HAP-1 (cell line): ENCODE measurements at regions not wholly inside any gene's neighbourhood (a gene's known extent, or its start where the extent isn't known, plus 50 kb on each side); places are given as distances from the start of the nearest gene placed in this dataset.

Experiments
- DNase-seq, 2 experiments: peaks; one replicate each; pipeline ENCODE4 v3.0.0-alpha.2; 2016 to 2020; ENCODE audit warnings: low spot score in 2 of 2
- H3K27me3 ChIP-seq: fragments of 250-450 bp; sonication (Bioruptor Pico); 2 replicates; pipeline ENCODE4 v1.5.1; 2020; ENCODE audit warnings: low read depth, mild to moderate bottlenecking, moderate library complexity
- H3K36me3 ChIP-seq: fragments of 250-450 bp; sonication (Bioruptor Pico); replicated peaks from 2 replicates; pipeline ENCODE4 v1.5.1; 2020; ENCODE audit warnings: mild to moderate bottlenecking
- H3K4me1 ChIP-seq: fragments of 250-450 bp; sonication (Bioruptor Pico); 2 replicates; pipeline ENCODE4 v1.5.1; 2020; ENCODE audit warnings: mild to moderate bottlenecking
- H3K4me3 ChIP-seq: fragments of 250-450 bp; sonication (Bioruptor Pico); 2 replicates; pipeline ENCODE4 v1.5.1; 2020; ENCODE audit warnings: mild to moderate bottlenecking, moderate library complexity
- H3K9me3 ChIP-seq: fragments of 250-450 bp; sonication (Bioruptor Pico); 2 replicates; pipeline ENCODE4 v1.5.1; 2020; ENCODE audit warnings: mild to moderate bottlenecking, moderate library complexity
- in situ Hi-C: fragments of 300-500 bp; cut with MboI; formaldehyde crosslinking; loops from 3 replicates; pipeline ENCODE4 v1.14.3; 2020; ENCODE audit warnings: low sequenced_read_pairs, inconsistent platforms, mixed read lengths

- Histone ChIP-seq H3K4me3 (no peak overlapping the region), H3K36me3 (no peaks in the 10 kb centered on the region), H3K27me3 (no peaks in the 10 kb centered on the region), H3K4me1 (peaks cover 6% of the 10 kb centered on the region), H3K9me3 (no peaks in the 10 kb centered on the region)
- no peak for DNase-seq
- in situ Hi-C loops = no loop called here
Observed at GRCh38 chr17:77370586-77370985, 229.8 kb downstream of the SEC14L1 start.

GRCh38 chr17:77371117-77371887 is 230.5 kb downstream of the SEC14L1 start:
- H3K36me3 ChIP-seq = no peaks in the 10 kb centered on the region
- no peaks in the 10 kb centered on the region for H3K9me3 ChIP-seq
- no peak for DNase-seq
- in situ Hi-C loops = no loop called here
- no peaks in the 10 kb centered on the region for H3K27me3 ChIP-seq
- no peak overlapping the region for H3K4me3 ChIP-seq
- H3K4me1 ChIP-seq = peaks cover 6% of the 10 kb centered on the region

GRCh38 chr17:77371888-77372443 is 231.2 kb downstream of the SEC14L1 start:
- Histone ChIP-seq H3K9me3 (no peaks in the 10 kb centered on the region), H3K36me3 (no peaks in the 10 kb centered on the region), H3K4me1 (peaks cover 6% of the 10 kb centered on the region), H3K27me3 (no peaks in the 10 kb centered on the region), H3K4me3 (no peak overlapping the region; the same call in 1 of the 2 replicates)
- no peak for DNase-seq
- in situ Hi-C loops = no loop called here

- Histone ChIP-seq H3K36me3 (no peaks in the 10 kb centered on the region), H3K9me3 (no peaks in the 10 kb centered on the region), H3K4me1 (peaks cover 6% of the 10 kb centered on the region), H3K4me3 (peak overlapping the region; percentile 15), H3K27me3 (no peaks in the 10 kb centered on the region)
- peak; percentile 29 to 63 for DNase-seq
- in situ Hi-C loops = no loop called here
Observed at GRCh38 chr17:77372444-77373298, 231.9 kb downstream of the SEC14L1 start.

GRCh38 chr17:77373299-77374169 is 232.8 kb downstream of the SEC14L1 start:
- DNase-seq = no peak

GRCh38 chr17:77374170-77374936 is 233.6 kb downstream of the SEC14L1 start:
- Histone ChIP-seq H3K27me3 (no peaks in the 10 kb centered on the region), H3K36me3 (no peaks in the 10 kb centered on the region), H3K4me1 (peaks cover 6% of the 10 kb centered on the region), H3K4me3 (no peak overlapping the region), H3K9me3 (no peaks in the 10 kb centered on the region)
- no peak for DNase-seq
- in situ Hi-C loops = no loop called here

More at GRCh38 chr17:77373299-77374169, 232.8 kb downstream of the SEC14L1 start:
- no peaks in the 10 kb centered on the region for H3K9me3 ChIP-seq
- no peaks in the 10 kb centered on the region for H3K27me3 ChIP-seq
- in situ Hi-C loops = no loop called here
- peaks cover 6% of the 10 kb centered on the region for H3K4me1 ChIP-seq
- H3K36me3 ChIP-seq = no peaks in the 10 kb centered on the region
- no peak overlapping the region for H3K4me3 ChIP-seq

GRCh38 chr17:77375108-77375916 is 234.5 kb downstream of the SEC14L1 start:
- Histone ChIP-seq H3K4me1 (peaks cover 6% of the 10 kb centered on the region), H3K36me3 (no peaks in the 10 kb centered on the region), H3K4me3 (no peak overlapping the region), H3K9me3 (no peaks in the 10 kb centered on the region), H3K27me3 (no peaks in the 10 kb centered on the region)
- in situ Hi-C loops = no loop called here
- DNase-seq = no peak

GRCh38 chr17:77375917-77376651 is 235.3 kb downstream of the SEC14L1 start:
- no peaks in the 10 kb centered on the region for H3K9me3 ChIP-seq
- no peak for DNase-seq
- H3K27me3 ChIP-seq = no peaks in the 10 kb centered on the region
- in situ Hi-C loops = no loop called here
- no peaks in the 10 kb centered on the region for H3K36me3 ChIP-seq
- H3K4me3 ChIP-seq = no peak overlapping the region
- H3K4me1 ChIP-seq = peaks cover 6% of the 10 kb centered on the region

GRCh38 chr17:77376795-77377709 is 236.3 kb downstream of the SEC14L1 start:
- H3K27me3 ChIP-seq = no peaks in the 10 kb centered on the region
- H3K4me1 ChIP-seq = peaks cover 6% of the 10 kb centered on the region
- in situ Hi-C loops = no loop called here
- H3K4me3 ChIP-seq = no peak overlapping the region
- no peaks in the 10 kb centered on the region for H3K9me3 ChIP-seq
- no peaks in the 10 kb centered on the region for H3K36me3 ChIP-seq
- no peak for DNase-seq

GRCh38 chr17:77377710-77378235 is 237.0 kb downstream of the SEC14L1 start:
- H3K9me3 ChIP-seq = no peaks in the 10 kb centered on the region
- no peaks in the 10 kb centered on the region for H3K36me3 ChIP-seq
- no peak for DNase-seq
- in situ Hi-C loops = no loop called here
- H3K27me3 ChIP-seq = no peaks in the 10 kb centered on the region
- peaks cover 6% of the 10 kb centered on the region; the same call in 1 of the 2 replicates for H3K4me1 ChIP-seq
- H3K4me3 ChIP-seq = no peak overlapping the region
